ACC112 (cell line): ENCODE measurements at regions not wholly inside any gene's neighbourhood (a gene's known extent, or its start where the extent isn't known, plus 50 kb on each side); places are given as distances from the start of the nearest gene placed in this dataset.
A peak's percentile ranks its signal among the peaks of the same experiment; 100 is the strongest.
"Not testable (repeated sequence)": the region's sequence is repeated elsewhere in the genome, so short reads cannot be mapped to it uniquely, and the experiment has no call there.

Source experiments
- H2AFZ ChIP-seq: fragments of 200-600 bp; sonication (generic); one replicate; pipeline ENCODE4 v1.6.0; 2017; ENCODE audit warnings: antibody characterized with exemption, low read length; ENCODE audit not compliant: unreplicated experiment
- H3K27ac ChIP-seq: fragments of 200-600 bp; sonication (generic); 2 replicates; pipeline ENCODE4 v1.5.1; 2014; ENCODE audit warnings: low read depth, mild to moderate bottlenecking, antibody characterized with exemption, low read length, moderate library complexity
- H3K27me3 ChIP-seq: fragments of 200-600 bp; sonication (generic); 2 replicates; pipeline ENCODE4 v1.6.1; 2014; ENCODE audit warnings: mild to moderate bottlenecking, antibody characterized with exemption, low read length, moderate library complexity, mixed read lengths; ENCODE audit not compliant: insufficient read depth
- H3K36me3 ChIP-seq: fragments of 200-600 bp; sonication (generic); 2 replicates; pipeline ENCODE4 v1.6.1; 2016; ENCODE audit warnings: mild to moderate bottlenecking, antibody characterized with exemption, low read length, moderate library complexity, mixed read lengths; ENCODE audit not compliant: insufficient read depth
- H3K4me1 ChIP-seq: fragments of 200-600 bp; sonication (generic); one replicate; pipeline ENCODE4 v1.6.1; 2016; ENCODE audit warnings: low read length, mixed read lengths; ENCODE audit not compliant: insufficient read depth, unreplicated experiment, control insufficient read depth
- H3K4me3 ChIP-seq: fragments of 200-600 bp; sonication (generic); 2 replicates; pipeline ENCODE4 v1.5.1; 2014; ENCODE audit warnings: mild to moderate bottlenecking, low read depth, low read length
- H3K79me2 ChIP-seq: fragments of 200-600 bp; sonication (generic); one replicate; pipeline ENCODE4 v1.6.0; 2016; ENCODE audit warnings: low read length; ENCODE audit not compliant: control insufficient read depth, unreplicated experiment, insufficient read depth

- Histone ChIP-seq H3K4me1 (peaks cover 2% of the 10 kb centered on the region), H3K27ac (no peak overlapping the region), H2AFZ (no peak overlapping the region), H3K27me3 (peaks cover 30% of the 10 kb centered on the region), H3K36me3 (no peaks in the 10 kb centered on the region), H3K4me3 (peak overlapping the region; percentile 59; the same call in 1 of the 2 replicates), H3K79me2 (no peaks in the 10 kb centered on the region)
These were observed 67.8 kb upstream of the CHRNB4 start for GRCh38 chr15:78708713-78709260.

- H3K4me1 ChIP-seq, H3K36me3 ChIP-seq, H2AFZ ChIP-seq, H3K79me2 ChIP-seq, H3K27ac ChIP-seq, H3K4me3 ChIP-seq: not testable (repeated sequence)
- H3K27me3 ChIP-seq = peaks cover 30% of the 10 kb centered on the region
These were observed 65.6 kb upstream of the CHRNB4 start for GRCh38 chr15:78706481-78707235.

GRCh38 chr15:78703334-78704056 is 62.5 kb upstream of the CHRNB4 start:
- not testable (repeated sequence) for H3K4me1 ChIP-seq, H3K79me2 ChIP-seq, H2AFZ ChIP-seq, H3K27ac ChIP-seq, H3K36me3 ChIP-seq, H3K4me3 ChIP-seq
- peaks cover 44% of the 10 kb centered on the region for H3K27me3 ChIP-seq

DNA sequence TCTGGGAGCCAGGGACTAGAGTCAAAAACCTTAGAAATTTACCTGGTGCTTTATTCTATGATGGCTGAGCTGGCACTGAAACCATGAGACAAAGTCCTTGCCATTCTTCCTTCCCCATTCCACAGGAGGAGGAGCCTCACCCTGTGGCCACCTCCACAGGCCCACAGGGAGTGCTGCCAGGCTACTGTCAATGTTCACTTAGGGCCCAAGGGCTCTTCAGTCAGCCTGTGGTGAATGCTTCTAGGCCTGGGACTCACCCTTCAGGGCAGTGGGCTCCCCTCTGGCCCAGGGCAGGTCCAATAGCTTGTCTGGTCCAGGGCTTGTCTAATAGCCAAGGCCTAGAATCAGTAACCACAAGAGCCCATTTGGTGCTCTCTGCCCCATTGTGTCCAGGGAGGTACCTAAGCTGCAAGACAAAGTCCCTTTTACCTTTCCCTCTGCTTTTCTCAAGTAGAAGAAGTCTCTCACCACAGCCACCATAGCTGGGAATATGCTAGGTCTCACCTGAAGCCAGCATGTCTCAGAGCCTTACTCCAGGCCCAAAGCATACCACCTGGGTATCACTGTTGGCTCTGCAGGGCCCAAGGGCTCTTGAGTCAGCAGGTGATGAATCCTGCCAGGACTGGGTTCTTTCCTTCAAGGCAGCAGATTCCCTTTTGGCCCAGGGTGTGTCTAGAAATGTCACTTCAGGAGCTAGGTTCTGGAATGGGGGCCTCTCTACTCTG is 61.8 kb upstream of the CHRNB4 start:
- Histone ChIP-seq H3K4me3 (no peak overlapping the region), H3K27me3 (peaks cover 44% of the 10 kb centered on the region), H3K79me2 (no peaks in the 10 kb centered on the region), H2AFZ (no peak overlapping the region), H3K4me1 (no peaks in the 10 kb centered on the region), H3K27ac (no peak overlapping the region), H3K36me3 (no peaks in the 10 kb centered on the region)

- Histone ChIP-seq H3K27me3 (peaks cover 38% of the 10 kb centered on the region), H3K4me1 (no peaks in the 10 kb centered on the region), H3K36me3 (no peaks in the 10 kb centered on the region), H3K4me3 (no peak overlapping the region), H3K79me2 (no peaks in the 10 kb centered on the region), H3K27ac (no peak overlapping the region), H2AFZ (no peak overlapping the region)
These were observed 56.4 kb upstream of the CHRNB4 start for GRCh38 chr15:78697449-78697848.

- H3K4me3 ChIP-seq = no peak overlapping the region
- H2AFZ ChIP-seq = no peak overlapping the region
- no peaks in the 10 kb centered on the region for H3K36me3 ChIP-seq
- peaks cover 38% of the 10 kb centered on the region for H3K27me3 ChIP-seq
- H3K4me1 ChIP-seq = no peaks in the 10 kb centered on the region
- no peak overlapping the region for H3K27ac ChIP-seq
- H3K79me2 ChIP-seq = no peaks in the 10 kb centered on the region
These were observed 55.4 kb upstream of the CHRNB4 start for GRCh38 chr15:78696436-78696835.

- Histone ChIP-seq H3K36me3 (no peaks in the 10 kb centered on the region), H3K4me1 (no peaks in the 10 kb centered on the region), H3K79me2 (no peaks in the 10 kb centered on the region), H3K4me3 (no peak overlapping the region), H2AFZ (no peak overlapping the region), H3K27ac (no peak overlapping the region), H3K27me3 (peaks cover 38% of the 10 kb centered on the region)
These were observed 54.8 kb upstream of the CHRNB4 start for GRCh38 chr15:78695854-78696253.

- Histone ChIP-seq H3K27me3 (peaks cover 38% of the 10 kb centered on the region), H3K36me3 (no peaks in the 10 kb centered on the region), H3K79me2 (no peaks in the 10 kb centered on the region), H3K4me1 (no peaks in the 10 kb centered on the region), H2AFZ (no peak overlapping the region), H3K27ac (no peak overlapping the region), H3K4me3 (no peak overlapping the region)
These were observed 54.1 kb upstream of the CHRNB4 start for GRCh38 chr15:78695046-78695671.

GRCh38 chr15:78691851-78692421 is 50.9 kb upstream of the CHRNB4 start:
- H2AFZ ChIP-seq = no peak overlapping the region
- no peaks in the 10 kb centered on the region for H3K79me2 ChIP-seq
- H3K36me3 ChIP-seq = no peaks in the 10 kb centered on the region
- peaks cover 10% of the 10 kb centered on the region; the same call in 1 of the 2 replicates for H3K27me3 ChIP-seq
- H3K4me3 ChIP-seq = no peak overlapping the region
- H3K27ac ChIP-seq = no peak overlapping the region
- no peaks in the 10 kb centered on the region for H3K4me1 ChIP-seq
